ENCODE measurements at regions not wholly inside any gene's neighbourhood (a gene's known extent, or its start where the extent isn't known, plus 50 kb on each side); places are given as distances from the start of the nearest gene placed in this dataset.
A peak's percentile ranks its signal among the peaks of the same experiment; 100 is the strongest.

- H3K4me3 ChIP-seq (ENCODE audit: low read length), result no peak overlapping the region
- H3K36me3 ChIP-seq (ENCODE audit: control insufficient read depth, insufficient read depth, low read length, severe bottlenecking), result no peaks in the 10 kb centered on the region
- H3K9me3 ChIP-seq (ENCODE audit: control insufficient read depth, low read length), result no peaks in the 10 kb centered on the region
- H3K4me1 ChIP-seq (ENCODE audit: control insufficient read depth, insufficient read depth, low read length), result peaks cover 5% of the 10 kb centered on the region
- no peak for DNase-seq (ENCODE audit: low read depth)
- no peak overlapping the region for H3K9ac ChIP-seq (ENCODE audit: low read length)
- peaks cover 17% of the 10 kb centered on the region for H3K27me3 ChIP-seq (replicated peaks; ENCODE audit: control insufficient read depth, insufficient read depth, low read length)
These were observed 305.4 kb downstream of the UQCRFS1 start for GRCh38 chr19:28907534-28907933.

GRCh38 chr19:28905996-28906395 is 307.0 kb downstream of the UQCRFS1 start:
- peak; percentile 18 for DNase-seq (ENCODE audit: low read depth)
- H3K9ac ChIP-seq (ENCODE audit: low read length), result no peak overlapping the region
- H3K4me3 ChIP-seq (ENCODE audit: low read length), result no peak overlapping the region
- H3K36me3 ChIP-seq (ENCODE audit: control insufficient read depth, insufficient read depth, low read length, severe bottlenecking), result no peaks in the 10 kb centered on the region
- peaks cover 8% of the 10 kb centered on the region for H3K4me1 ChIP-seq (ENCODE audit: control insufficient read depth, insufficient read depth, low read length)
- peaks cover 6% of the 10 kb centered on the region for H3K27me3 ChIP-seq (replicated peaks; ENCODE audit: control insufficient read depth, insufficient read depth, low read length)
- H3K9me3 ChIP-seq (ENCODE audit: control insufficient read depth, low read length), result no peaks in the 10 kb centered on the region

GRCh38 chr19:28899703-28900102 is 313.2 kb downstream of the UQCRFS1 start:
- no peak overlapping the region for H3K9ac ChIP-seq (ENCODE audit: low read length)
- no peaks in the 10 kb centered on the region for H3K36me3 ChIP-seq (ENCODE audit: control insufficient read depth, insufficient read depth, low read length, severe bottlenecking)
- H3K9me3 ChIP-seq (ENCODE audit: control insufficient read depth, low read length), result no peaks in the 10 kb centered on the region
- peaks cover 12% of the 10 kb centered on the region for H3K4me1 ChIP-seq (ENCODE audit: control insufficient read depth, insufficient read depth, low read length)
- no peak for DNase-seq (ENCODE audit: low read depth)
- H3K4me3 ChIP-seq (ENCODE audit: low read length), result no peak overlapping the region
- H3K27me3 ChIP-seq (replicated peaks; ENCODE audit: control insufficient read depth, insufficient read depth, low read length), result no peaks in the 10 kb centered on the region

- no peaks in the 10 kb centered on the region for H3K27me3 ChIP-seq (replicated peaks; ENCODE audit: control insufficient read depth, insufficient read depth, low read length)
- H3K9me3 ChIP-seq (ENCODE audit: control insufficient read depth, low read length), result no peaks in the 10 kb centered on the region
- no peak overlapping the region for H3K4me3 ChIP-seq (ENCODE audit: low read length)
- no peak overlapping the region for H3K9ac ChIP-seq (ENCODE audit: low read length)
- peak; percentile 26 for DNase-seq (ENCODE audit: low read depth)
- H3K4me1 ChIP-seq (ENCODE audit: control insufficient read depth, insufficient read depth, low read length), result peaks cover 12% of the 10 kb centered on the region
- H3K36me3 ChIP-seq (ENCODE audit: control insufficient read depth, insufficient read depth, low read length, severe bottlenecking), result no peaks in the 10 kb centered on the region
These were observed 314.7 kb downstream of the UQCRFS1 start for GRCh38 chr19:28898249-28898648.

GRCh38 chr19:28889941-28890670 is 322.8 kb downstream of the UQCRFS1 start:
- Histone ChIP-seq H3K9ac (ENCODE audit: low read length) (no peak overlapping the region), H3K27me3 (replicated peaks; ENCODE audit: control insufficient read depth, insufficient read depth, low read length) (peaks cover 30% of the 10 kb centered on the region), H3K36me3 (ENCODE audit: control insufficient read depth, insufficient read depth, low read length, severe bottlenecking) (no peaks in the 10 kb centered on the region), H3K4me3 (ENCODE audit: low read length) (no peak overlapping the region), H3K4me1 (ENCODE audit: control insufficient read depth, insufficient read depth, low read length) (peaks cover 19% of the 10 kb centered on the region), H3K9me3 (ENCODE audit: control insufficient read depth, low read length) (no peaks in the 10 kb centered on the region)
- DNase-seq (ENCODE audit: low read depth), result no peak

GRCh38 chr19:28887920-28888618 is 324.9 kb downstream of the UQCRFS1 start:
- no peaks in the 10 kb centered on the region for H3K36me3 ChIP-seq (ENCODE audit: control insufficient read depth, insufficient read depth, low read length, severe bottlenecking)
- no peaks in the 10 kb centered on the region for H3K9me3 ChIP-seq (ENCODE audit: control insufficient read depth, low read length)
- no peak overlapping the region for H3K9ac ChIP-seq (ENCODE audit: low read length)
- H3K27me3 ChIP-seq (replicated peaks; ENCODE audit: control insufficient read depth, insufficient read depth, low read length), result peaks cover 30% of the 10 kb centered on the region
- peaks cover 31% of the 10 kb centered on the region for H3K4me1 ChIP-seq (ENCODE audit: control insufficient read depth, insufficient read depth, low read length)
- DNase-seq (ENCODE audit: low read depth), result no peak
- H3K4me3 ChIP-seq (ENCODE audit: low read length), result no peak overlapping the region

- no peaks in the 10 kb centered on the region for H3K36me3 ChIP-seq (ENCODE audit: control insufficient read depth, insufficient read depth, low read length, severe bottlenecking)
- no peak overlapping the region for H3K9ac ChIP-seq (ENCODE audit: low read length)
- no peaks in the 10 kb centered on the region for H3K9me3 ChIP-seq (ENCODE audit: control insufficient read depth, low read length)
- DNase-seq (ENCODE audit: low read depth), result no peak
- H3K27me3 ChIP-seq (replicated peaks; ENCODE audit: control insufficient read depth, insufficient read depth, low read length), result peaks cover 30% of the 10 kb centered on the region
- peaks cover 34% of the 10 kb centered on the region for H3K4me1 ChIP-seq (ENCODE audit: control insufficient read depth, insufficient read depth, low read length)
- no peak overlapping the region for H3K4me3 ChIP-seq (ENCODE audit: low read length)
These were observed 326.2 kb downstream of the UQCRFS1 start for GRCh38 chr19:28886708-28887107.

GRCh38 chr19:28885965-28886364 is 327.0 kb downstream of the UQCRFS1 start:
- no peak for DNase-seq (ENCODE audit: low read depth)
- Histone ChIP-seq H3K9ac (ENCODE audit: low read length) (no peak overlapping the region), H3K9me3 (ENCODE audit: control insufficient read depth, low read length) (no peaks in the 10 kb centered on the region), H3K27me3 (replicated peaks; ENCODE audit: control insufficient read depth, insufficient read depth, low read length) (peaks cover 30% of the 10 kb centered on the region), H3K36me3 (ENCODE audit: control insufficient read depth, insufficient read depth, low read length, severe bottlenecking) (no peaks in the 10 kb centered on the region), H3K4me3 (ENCODE audit: low read length) (no peak overlapping the region), H3K4me1 (ENCODE audit: control insufficient read depth, insufficient read depth, low read length) (peaks cover 34% of the 10 kb centered on the region)

GRCh38 chr19:28884786-28885476 is 328.0 kb downstream of the UQCRFS1 start:
- H3K4me3 ChIP-seq (ENCODE audit: low read length), result no peak overlapping the region
- DNase-seq (ENCODE audit: low read depth), result no peak
- no peaks in the 10 kb centered on the region for H3K36me3 ChIP-seq (ENCODE audit: control insufficient read depth, insufficient read depth, low read length, severe bottlenecking)
- no peak overlapping the region for H3K9ac ChIP-seq (ENCODE audit: low read length)
- no peaks in the 10 kb centered on the region for H3K9me3 ChIP-seq (ENCODE audit: control insufficient read depth, low read length)
- peaks cover 29% of the 10 kb centered on the region for H3K27me3 ChIP-seq (replicated peaks; ENCODE audit: control insufficient read depth, insufficient read depth, low read length)
- peaks cover 34% of the 10 kb centered on the region for H3K4me1 ChIP-seq (ENCODE audit: control insufficient read depth, insufficient read depth, low read length)

- Histone ChIP-seq H3K9me3 (ENCODE audit: control insufficient read depth, low read length) (no peaks in the 10 kb centered on the region), H3K4me3 (ENCODE audit: low read length) (peak overlapping the region; percentile 32), H3K4me1 (ENCODE audit: control insufficient read depth, insufficient read depth, low read length) (peaks cover 34% of the 10 kb centered on the region)
These were observed 329.7 kb downstream of the UQCRFS1 start for GRCh38 chr19:28883241-28883693.

GRCh38 chr19:28882818-28883217 is 330.1 kb downstream of the UQCRFS1 start:
- Histone ChIP-seq H3K9ac (ENCODE audit: low read length) (no peak overlapping the region), H3K4me3 (ENCODE audit: low read length) (no peak overlapping the region), H3K4me1 (ENCODE audit: control insufficient read depth, insufficient read depth, low read length) (peaks cover 34% of the 10 kb centered on the region), H3K27me3 (replicated peaks; ENCODE audit: control insufficient read depth, insufficient read depth, low read length) (peaks cover 21% of the 10 kb centered on the region), H3K9me3 (ENCODE audit: control insufficient read depth, low read length) (no peaks in the 10 kb centered on the region), H3K36me3 (ENCODE audit: control insufficient read depth, insufficient read depth, low read length, severe bottlenecking) (no peaks in the 10 kb centered on the region)
- no peak for DNase-seq (ENCODE audit: low read depth)

More at GRCh38 chr19:28883241-28883693, 329.7 kb downstream of the UQCRFS1 start:
- Histone ChIP-seq H3K27me3 (replicated peaks; ENCODE audit: control insufficient read depth, insufficient read depth, low read length) (peaks cover 22% of the 10 kb centered on the region), H3K36me3 (ENCODE audit: control insufficient read depth, insufficient read depth, low read length, severe bottlenecking) (no peaks in the 10 kb centered on the region), H3K9ac (ENCODE audit: low read length) (peak overlapping the region; percentile 8)
- DNase-seq (ENCODE audit: low read depth), result peak; percentile 29

Measured in adipocyte (in vitro differentiated cells).